Fibroblast of lung (primary cell): ENCODE measurements at regions not wholly inside any gene's neighbourhood (a gene's known extent, or its start where the extent isn't known, plus 50 kb on each side); places are given as distances from the start of the nearest gene placed in this dataset.
A peak's percentile ranks its signal among the peaks of the same experiment; 100 is the strongest.
"Not testable (repeated sequence)": the region's sequence is repeated elsewhere in the genome, so short reads cannot be mapped to it uniquely, and the experiment has no call there.

Source experiments
- DNase-seq, 2 donors: peaks; one replicate each; pipeline versions ENCODE4 v3.0.0 to v3.0.0-alpha.2; 2010; ENCODE audit warnings: low read depth in 2 of 2
- H2AFZ ChIP-seq: 2 replicates; pipeline ENCODE4 v1.5.1; 2012; ENCODE audit warnings: low read length, control low read depth, inconsistent platforms
- H3K27ac ChIP-seq: 2 replicates; pipeline ENCODE4 v1.5.1; 2011; ENCODE audit warnings: low read length, control low read depth; ENCODE audit not compliant: insufficient read depth
- H3K27me3 ChIP-seq: 2 replicates; pipeline ENCODE4 v1.5.1; 2011; ENCODE audit warnings: mild to moderate bottlenecking, low read length; ENCODE audit not compliant: control insufficient read depth, insufficient read depth
- H3K36me3 ChIP-seq: 2 replicates; pipeline ENCODE4 v1.5.1; 2011; ENCODE audit warnings: low read length; ENCODE audit not compliant: control insufficient read depth, insufficient read depth
- H3K4me1 ChIP-seq: 2 replicates; pipeline ENCODE4 v1.5.1; 2011; ENCODE audit warnings: low read length; ENCODE audit not compliant: control insufficient read depth, insufficient read depth; ENCODE audit errors: extremely low read depth
- H3K4me2 ChIP-seq: 2 replicates; pipeline ENCODE4 v1.5.1; 2011; ENCODE audit warnings: low read length, control low read depth; ENCODE audit not compliant: insufficient read depth; ENCODE audit errors: extremely low read depth
- H3K4me3 ChIP-seq, 4 experiments: fragments of 200-600 bp in 1 of 4; sonication (generic) in 1 of 4; replicated peaks in 1 of 4; 2 replicates each; pipeline ENCODE4 v1.5.1; 2011 to 2016; ENCODE audit warnings: low read length in 4 of 4, low read depth in 3 of 4, mild to moderate bottlenecking in 3 of 4, control low read depth in 2 of 4, inconsistent platforms in 1 of 4, mixed read lengths in 1 of 4; ENCODE audit not compliant: insufficient read depth in 1 of 4; ENCODE audit errors: control extremely low read depth in 1 of 4
- H3K79me2 ChIP-seq: 2 replicates; pipeline ENCODE4 v1.5.1; 2012; ENCODE audit warnings: mild to moderate bottlenecking, low read length, inconsistent platforms; ENCODE audit not compliant: control insufficient read depth, insufficient read depth
- H3K9ac ChIP-seq: 2 replicates; pipeline ENCODE4 v1.5.1; 2011; ENCODE audit warnings: mild to moderate bottlenecking, low read length, control low read depth; ENCODE audit not compliant: insufficient read depth
- H3K9me3 ChIP-seq: 2 replicates; pipeline ENCODE4 v1.5.1; 2012; ENCODE audit warnings: low read depth, low read length; ENCODE audit not compliant: control insufficient read depth, insufficient read depth
- H4K20me1 ChIP-seq: 2 replicates; pipeline ENCODE4 v1.5.1; 2011; ENCODE audit warnings: low read length; ENCODE audit not compliant: control insufficient read depth, insufficient read depth; ENCODE audit errors: extremely low read depth
- CTCF ChIP-seq, 2 donors: IDR thresholded peaks in 1 of 2; conservative IDR thresholded peaks in 1 of 2; 1 replicate in 1 of 2; 2 replicates in 1 of 2; pipeline ENCODE4 v1.5.1; 2011 to 2012; ENCODE audit warnings: low read length in 2 of 2, control low read depth in 1 of 2, inconsistent platforms in 1 of 2, low read depth in 1 of 2, mild to moderate bottlenecking in 1 of 2
- EZH2 ChIP-seq: IDR thresholded peaks from 2 replicates; pipeline ENCODE4 v1.5.1; 2012; ENCODE audit warnings: low read length, control low read depth, mild to moderate bottlenecking; ENCODE audit errors: missing control alignments

- peak in 1 of 2 donors; percentile 67 for DNase-seq
- Histone ChIP-seq H3K36me3 (no peaks in the 10 kb centered on the region), H2AFZ (no peak overlapping the region), H3K4me2 (no peak overlapping the region), H3K9ac (no peak overlapping the region), H3K4me3 (no peak overlapping the region), H3K27me3 (no peaks in the 10 kb centered on the region), H4K20me1 (no peaks in the 10 kb centered on the region), H3K79me2 (no peaks in the 10 kb centered on the region), H3K9me3 (no peaks in the 10 kb centered on the region), H3K4me1 (peaks cover 36% of the 10 kb centered on the region), H3K27ac (no peak overlapping the region)
- no peak for TF ChIP-seq CTCF (conservative IDR thresholded peaks at IDR 0.05 in 1 of 2, IDR thresholded peaks at IDR 0.05 in 1 of 2; ENCODE audit: low read depth in 1 of 2, low read length in 2 of 2)
- TF ChIP-seq EZH2, result no peak
These were observed 103.3 kb upstream of the GALNT15 start for GRCh38 chr3:16071206-16071605.

- H3K4me1 ChIP-seq, result peaks cover 32% of the 10 kb centered on the region
These were observed 101.9 kb upstream of the GALNT15 start for GRCh38 chr3:16072420-16073110.

GRCh38 chr3:16073203-16073602 lies 101.3 kb upstream of the GALNT15 start:
- no peak for TF ChIP-seq EZH2
- TF ChIP-seq CTCF (conservative IDR thresholded peaks at IDR 0.05 in 1 of 2, IDR thresholded peaks at IDR 0.05 in 1 of 2; ENCODE audit: low read depth in 1 of 2, low read length in 2 of 2), result no peak
- peak overlapping the region; percentile 5 for H3K27ac ChIP-seq
- no peaks in the 10 kb centered on the region for H4K20me1 ChIP-seq
- no peak overlapping the region for H2AFZ ChIP-seq
- H3K79me2 ChIP-seq, result no peaks in the 10 kb centered on the region
- H3K4me1 ChIP-seq, result peaks cover 27% of the 10 kb centered on the region
- no peaks in the 10 kb centered on the region for H3K36me3 ChIP-seq
- H3K4me2 ChIP-seq, result no peak overlapping the region
- DNase-seq, result no peak
- no peaks in the 10 kb centered on the region for H3K27me3 ChIP-seq
- no peak overlapping the region for H3K4me3 ChIP-seq
- no peaks in the 10 kb centered on the region for H3K9me3 ChIP-seq
- no peak overlapping the region for H3K9ac ChIP-seq

More at GRCh38 chr3:16072420-16073110, 101.9 kb upstream of the GALNT15 start:
- no peak overlapping the region for H2AFZ ChIP-seq
- H4K20me1 ChIP-seq, result no peaks in the 10 kb centered on the region
- no peak overlapping the region for H3K4me2 ChIP-seq
- peak in 1 of 2 donors; percentile 72 for DNase-seq
- H3K79me2 ChIP-seq, result no peaks in the 10 kb centered on the region
- H3K4me3 ChIP-seq, result no peak overlapping the region
- TF ChIP-seq EZH2 (no peak), CTCF (conservative IDR thresholded peaks at IDR 0.05 in 1 of 2, IDR thresholded peaks at IDR 0.05 in 1 of 2; ENCODE audit: low read depth in 1 of 2, low read length in 2 of 2) (no peak)
- H3K36me3 ChIP-seq, result no peaks in the 10 kb centered on the region
- H3K27me3 ChIP-seq, result no peaks in the 10 kb centered on the region
- H3K27ac ChIP-seq, result peak overlapping the region; percentile 5
- H3K9ac ChIP-seq, result no peak overlapping the region
- no peaks in the 10 kb centered on the region for H3K9me3 ChIP-seq

- DNase-seq, result peak in 1 of 2 donors; percentile 80
- H3K4me2 ChIP-seq, H3K4me3 ChIP-seq, H2AFZ ChIP-seq, H3K36me3 ChIP-seq, H3K27me3 ChIP-seq, H3K9me3 ChIP-seq, H4K20me1 ChIP-seq, H3K9ac ChIP-seq, H3K79me2 ChIP-seq: not testable (repeated sequence)
- H3K4me1 ChIP-seq, result peaks cover 19% of the 10 kb centered on the region
- H3K27ac ChIP-seq, result peak overlapping the region; percentile 26
These were observed 100.3 kb upstream of the GALNT15 start for GRCh38 chr3:16073990-16074671.
